Endothelial cell of umbilical vein (primary cell): ENCODE measurements at regions not wholly inside any gene's neighbourhood (a gene's known extent, or its start where the extent isn't known, plus 50 kb on each side); places are given as distances from the start of the nearest gene placed in this dataset.

ENCODE experiments used
- BruUV-seq: library from RNA; stranded (reverse); fragments of 400-500 nt; replicated peaks from 2 replicates; lab custom pipeline; 2021; lab: Mats Ljungman, UMichigan
- CTCF ChIA-PET: fragments of 300-600, 350-600 bp; sonication (Branson Sonifier 250); formaldehyde crosslinking; loops from one replicate; lab custom pipeline; 2021; ENCODE audit warnings: antibody characterized with exemption, inconsistent platforms; lab: Charles Lee
- POLR2A ChIA-PET: fragments of 300-600, 350-600 bp; sonication (Branson Sonifier 250); formaldehyde crosslinking; loops from one replicate; lab custom pipeline; 2021; ENCODE audit warnings: antibody characterized with exemption, inconsistent platforms; lab: Charles Lee
- DNase-seq: peaks from one replicate; pipeline ENCODE4 v3.0.0-alpha.2; 2011; ENCODE audit warnings: low read depth, low spot score
- FAIRE-seq: peaks from 2 replicates; lab custom pipeline; 2011; peaks lifted over from hg19 to GRCh38; lab: Jason Lieb, UNC
- H2AFZ ChIP-seq: 2 replicates; pipeline ENCODE4 v1.6.0; 2012; ENCODE audit warnings: low read depth, low read length, control low read depth, inconsistent platforms
- H3K27ac ChIP-seq: 2 replicates; pipeline ENCODE4 v1.5.1; 2011; ENCODE audit warnings: low read depth, mild to moderate bottlenecking, control low read depth, low read length, moderate library complexity; ENCODE audit not compliant: insufficient read depth
- H3K27me3 ChIP-seq, 2 experiments: 2 replicates each; pipeline versions ENCODE4 v1.6.0 to v1.6.1; 2011; ENCODE audit warnings: low read length in 2 of 2, mixed read lengths in 1 of 2; ENCODE audit not compliant: control insufficient read depth in 2 of 2, insufficient read depth in 2 of 2
- H3K36me3 ChIP-seq, 2 experiments: 2 replicates in 1 of 2; 3 replicates in 1 of 2; pipeline ENCODE4 v1.5.1; 2011; ENCODE audit warnings: low read length in 2 of 2, mild to moderate bottlenecking in 1 of 2, moderate library complexity in 1 of 2; ENCODE audit not compliant: control insufficient read depth in 2 of 2, insufficient read depth in 2 of 2; ENCODE audit errors: extremely low read depth in 1 of 2
- H3K4me1 ChIP-seq: 3 replicates; pipeline ENCODE4 v1.5.1; 2011; ENCODE audit warnings: mild to moderate bottlenecking, low read length; ENCODE audit not compliant: control insufficient read depth, insufficient read depth; ENCODE audit errors: extremely low read depth
- H3K4me2 ChIP-seq: 2 replicates; pipeline ENCODE4 v1.6.1; 2011; ENCODE audit warnings: low read length, control low read depth, mixed read lengths; ENCODE audit not compliant: insufficient read depth
- H3K4me3 ChIP-seq, 3 experiments: fragments of 200-600 bp in 1 of 3; sonication (generic), shearing (Covaris generic) in 1 of 3; replicated peaks in 1 of 3; 2 replicates each; pipeline ENCODE4 v1.5.1; 2011 to 2016; ENCODE audit warnings: control low read depth in 3 of 3, low read length in 3 of 3, mild to moderate bottlenecking in 2 of 3, inconsistent platforms in 1 of 3, low read depth in 1 of 3, moderate library complexity in 1 of 3; ENCODE audit not compliant: insufficient read depth in 1 of 3
- H3K79me2 ChIP-seq: 2 replicates; pipeline ENCODE4 v1.6.0; 2012; ENCODE audit warnings: low read length, inconsistent platforms; ENCODE audit not compliant: control insufficient read depth, insufficient read depth
- H3K9ac ChIP-seq: replicated peaks from 2 replicates; pipeline ENCODE3; 2011; ENCODE audit warnings: low read length, control low read depth; ENCODE audit not compliant: insufficient read depth; ENCODE audit errors: extremely low read depth
- H3K9me1 ChIP-seq: replicated peaks from 3 replicates; pipeline ENCODE4 v1.6.0; 2011; ENCODE audit warnings: mild to moderate bottlenecking, low read length; ENCODE audit not compliant: control insufficient read depth, insufficient read depth; ENCODE audit errors: extremely low read depth
- H3K9me3 ChIP-seq: replicated peaks from 2 replicates; pipeline ENCODE4 v1.5.1; 2012; ENCODE audit warnings: low read length, inconsistent platforms; ENCODE audit not compliant: control insufficient read depth, insufficient read depth
- H4K20me1 ChIP-seq: replicated peaks from 2 replicates; pipeline ENCODE3; 2011; ENCODE audit warnings: mild to moderate bottlenecking, low read length; ENCODE audit not compliant: control insufficient read depth, insufficient read depth; ENCODE audit errors: extremely low read depth
- CTCF ChIP-seq, 2 donors: IDR thresholded peaks; 1 replicate in 1 of 2; 2 replicates in 1 of 2; pipeline ENCODE4 v1.5.1; 2011; ENCODE audit warnings: low read length in 2 of 2, mild to moderate bottlenecking in 2 of 2, moderate library complexity in 2 of 2, control low read depth in 1 of 2, inconsistent platforms in 1 of 2, low read depth in 1 of 2; ENCODE audit not compliant: insufficient read depth in 1 of 2; ENCODE audit errors: extremely low read depth in 1 of 2
- EZH2 ChIP-seq: IDR thresholded peaks from 2 replicates; pipeline ENCODE4 v1.6.1; 2012; ENCODE audit warnings: borderline replicate concordance, low read depth, mild to moderate bottlenecking, moderate library complexity, low read length, inconsistent platforms; ENCODE audit not compliant: severe bottlenecking
- FOS ChIP-seq: IDR thresholded peaks from 2 replicates; pipeline ENCODE4 v1.6.1; 2011; ENCODE audit warnings: mild to moderate bottlenecking, low read length, moderate library complexity, borderline replicate concordance; ENCODE audit not compliant: insufficient read depth
- GATA2 ChIP-seq: IDR thresholded peaks from 2 replicates; pipeline ENCODE4 v1.7.0; 2011; ENCODE audit warnings: low read depth, mild to moderate bottlenecking, moderate library complexity, mixed read lengths, low read length; ENCODE audit not compliant: insufficient read length, insufficient read depth
- JUN ChIP-seq: IDR thresholded peaks from 2 replicates; pipeline ENCODE4 v1.6.1; 2011; ENCODE audit warnings: borderline replicate concordance, low read depth; ENCODE audit not compliant: insufficient read length, insufficient read depth
- MAX ChIP-seq: IDR thresholded peaks from 2 replicates; pipeline ENCODE4 v1.6.1; 2011; ENCODE audit not compliant: insufficient read depth, insufficient read length
- MYC ChIP-seq: IDR thresholded peaks from one replicate; pipeline ENCODE4 v1.6.1; 2011; ENCODE audit warnings: mild to moderate bottlenecking, low read depth, low read length
- POLR2A ChIP-seq: IDR thresholded peaks from 2 replicates; pipeline ENCODE4 v1.6.1; 2012; ENCODE audit warnings: low read depth, mild to moderate bottlenecking, control low read depth, low read length
- POLR2AphosphoS5 ChIP-seq: IDR thresholded peaks from 2 replicates; pipeline ENCODE4 v1.6.1; 2012; ENCODE audit warnings: low read depth, mild to moderate bottlenecking, control low read depth, low read length, moderate library complexity; ENCODE audit not compliant: insufficient read depth
- dilution Hi-C: fragments of 300-500 bp; cut with MboI; formaldehyde crosslinking; loops from one replicate; pipeline ENCODE4 v1.15.0; 2019; ENCODE audit warnings: low sequenced_read_pairs; ENCODE audit not compliant: extremely low pct_ligation_motif_present
- intact Hi-C: fragments of 100-400 bp; cut with micrococcal nuclease; formaldehyde crosslinking; loops from one replicate; pipeline ENCODE4 v1.10.0; 2022

- Histone ChIP-seq H3K4me3 (no peak overlapping the region), H3K27me3 (peaks cover 2 to 3% of the 10 kb centered on the region in 2 experiments), H3K79me2 (no peaks in the 10 kb centered on the region), H3K9me3 (no peaks in the 10 kb centered on the region), H4K20me1 (no peaks in the 10 kb centered on the region), H2AFZ (no peak overlapping the region), H3K4me1 (no peaks in the 10 kb centered on the region), H3K4me2 (no peak overlapping the region), H3K36me3 (no peaks in the 10 kb centered on the region), H3K9ac (no peak overlapping the region), H3K27ac (no peak overlapping the region), H3K9me1 (no peaks in the 10 kb centered on the region)
- dilution Hi-C loops (no loop called here), intact Hi-C loops (no loop called here)
- POLR2A ChIA-PET = no interaction called here
- BruUV-seq = no TSS peak
- DNase-seq (no peak), FAIRE-seq (no peak)
- CTCF ChIA-PET = interaction anchor here (0.8 to 1.2 kb wide), 5 partner anchors 7 to 769 kb away, joined by 3 to 4 read pairs (median 3); no protein-coding TSS in a partner anchor
- TF ChIP-seq POLR2A (no peak), MYC (no peak), GATA2 (no peak), MAX (no peak), POLR2AphosphoS5 (no peak), FOS (no peak), CTCF (IDR thresholded peaks at IDR 0.05; ENCODE audit: extremely low read depth in 1 of 2, insufficient read depth in 1 of 2, low read depth in 1 of 2, low read length in 2 of 2) (no peak), JUN (no peak), EZH2 (no peak)
Observed at GRCh38 chr5:113686599-113686998, 173.1 kb downstream of the YTHDC2 start.
